ENCODE measurements at regions not wholly inside any gene's neighbourhood (a gene's known extent, or its start where the extent isn't known, plus 50 kb on each side); places are given as distances from the start of the nearest gene placed in this dataset.
"Not testable (repeated sequence)": the region's sequence is repeated elsewhere in the genome, so short reads cannot be mapped to it uniquely, and the experiment has no call there.

GRCh38 chr9:92242260-92243136, 51.0 kb downstream of the IARS1 start:
- intact Hi-C loops (cut with micrococcal nuclease): loop anchor here (10.0 kb wide), 1 partner anchor 98 kb away; no protein-coding TSS in a partner anchor
- POLR2A ChIA-PET: interaction anchor here (0.7 to 1.2 kb wide), 2 partner anchors 37 to 50 kb away, joined by 3 to 5 read pairs; no protein-coding TSS in a partner anchor
- H3K4me3 Mint-ChIP-seq: no peak overlapping the region
- CTCF ChIA-PET: interaction anchor here (0.6 to 1.4 kb wide), 6 partner anchors 29 to 390 kb away, joined by 3 to 5 read pairs (median 4); no protein-coding TSS in a partner anchor
- no peaks in the 10 kb centered on the region for H3K27me3 Mint-ChIP-seq
- no peak overlapping the region for H3K27ac Mint-ChIP-seq
- H3K36me3 Mint-ChIP-seq: peaks cover 81% of the 10 kb centered on the region
- peaks cover 10% of the 10 kb centered on the region for H3K4me1 Mint-ChIP-seq (ENCODE audit: low read depth)
- no peaks in the 10 kb centered on the region for H3K9me3 Mint-ChIP-seq
- DNase-seq: no peak

- no peaks in the 10 kb centered on the region for H3K9me3 Mint-ChIP-seq
- H3K27me3 Mint-ChIP-seq: no peaks in the 10 kb centered on the region
- no peak for DNase-seq
- ChIA-PET POLR2A (no interaction called here), CTCF (no interaction called here)
- no peaks in the 10 kb centered on the region for H3K4me1 Mint-ChIP-seq (ENCODE audit: low read depth)
- intact Hi-C loops (cut with micrococcal nuclease): no loop called here
- peaks cover 63% of the 10 kb centered on the region for H3K36me3 Mint-ChIP-seq
- no peak overlapping the region for H3K27ac Mint-ChIP-seq
- no peak overlapping the region for H3K4me3 Mint-ChIP-seq
These were observed 56.6 kb downstream of the IARS1 start for GRCh38 chr9:92236915-92237314.

- Mint-ChIP-seq H3K36me3 (peaks cover 58% of the 10 kb centered on the region), H3K27ac (no peak overlapping the region), H3K27me3 (no peaks in the 10 kb centered on the region), H3K9me3 (no peaks in the 10 kb centered on the region), H3K4me1 (ENCODE audit: low read depth) (no peaks in the 10 kb centered on the region), H3K4me3 (no peak overlapping the region)
- ChIA-PET POLR2A (no interaction called here), CTCF (no interaction called here)
- intact Hi-C loops (cut with micrococcal nuclease): no loop called here
- no peak for DNase-seq
These were observed 57.0 kb downstream of the IARS1 start for GRCh38 chr9:92236465-92236864.

GRCh38 chr9:92234514-92234913, 59.0 kb downstream of the IARS1 start:
- ChIA-PET POLR2A (no interaction called here), CTCF (interaction anchor here (2.0 kb wide), 1 partner anchor 94 kb away, joined by 7 read pairs; no protein-coding TSS in a partner anchor)
- Mint-ChIP-seq H3K27ac (no peak overlapping the region), H3K4me3 (no peak overlapping the region), H3K9me3 (no peaks in the 10 kb centered on the region), H3K36me3 (peaks cover 59% of the 10 kb centered on the region), H3K4me1 (ENCODE audit: low read depth) (no peaks in the 10 kb centered on the region), H3K27me3 (no peaks in the 10 kb centered on the region)
- intact Hi-C loops (cut with micrococcal nuclease): no loop called here
- DNase-seq: no peak

- Mint-ChIP-seq H3K27me3 (no peaks in the 10 kb centered on the region), H3K4me1 (ENCODE audit: low read depth) (no peaks in the 10 kb centered on the region), H3K9me3 (no peaks in the 10 kb centered on the region), H3K36me3 (peaks cover 57% of the 10 kb centered on the region), H3K27ac (no peak overlapping the region), H3K4me3 (no peak overlapping the region)
- POLR2A ChIA-PET: no interaction called here
- CTCF ChIA-PET: interaction anchor here (1.6 kb wide), 1 partner anchor 92 kb away, joined by 5 read pairs; no protein-coding TSS in a partner anchor
- DNase-seq: no peak
- intact Hi-C loops (cut with micrococcal nuclease): no loop called here
These were observed 61.3 kb downstream of the IARS1 start for GRCh38 chr9:92232190-92232589.

- H3K36me3 Mint-ChIP-seq: peaks cover 61% of the 10 kb centered on the region
These were observed 64.9 kb downstream of the IARS1 start for GRCh38 chr9:92228628-92229027.

GRCh38 chr9:92224177-92224576, 69.3 kb downstream of the IARS1 start:
- H3K9me3 Mint-ChIP-seq: peaks cover 5% of the 10 kb centered on the region
- CTCF ChIA-PET: interaction anchor here (1.0 kb wide), 1 partner anchor 84 kb away, joined by 5 read pairs; no protein-coding TSS in a partner anchor
- H3K4me1 Mint-ChIP-seq (ENCODE audit: low read depth): no peaks in the 10 kb centered on the region
- intact Hi-C loops (cut with micrococcal nuclease): no loop called here
- H3K27me3 Mint-ChIP-seq: no peaks in the 10 kb centered on the region
- POLR2A ChIA-PET: no interaction called here
- H3K27ac Mint-ChIP-seq: no peak overlapping the region
- no peak for DNase-seq
- no peak overlapping the region for H3K4me3 Mint-ChIP-seq
- peaks cover 65% of the 10 kb centered on the region for H3K36me3 Mint-ChIP-seq

More at GRCh38 chr9:92228628-92229027, 64.9 kb downstream of the IARS1 start:
- no peak for DNase-seq
- intact Hi-C loops (cut with micrococcal nuclease): no loop called here
- Mint-ChIP-seq H3K27me3 (no peaks in the 10 kb centered on the region), H3K27ac (no peak overlapping the region), H3K9me3 (no peaks in the 10 kb centered on the region), H3K4me1 (ENCODE audit: low read depth) (no peaks in the 10 kb centered on the region), H3K4me3 (no peak overlapping the region)
- POLR2A ChIA-PET: no interaction called here
- CTCF ChIA-PET: no interaction called here

- no peak for DNase-seq
- POLR2A ChIA-PET: no interaction called here
- Mint-ChIP-seq H3K9me3 (peaks cover 5% of the 10 kb centered on the region), H3K36me3 (peaks cover 67% of the 10 kb centered on the region), H3K27ac (no peak overlapping the region), H3K27me3 (no peaks in the 10 kb centered on the region), H3K4me3 (no peak overlapping the region), H3K4me1 (ENCODE audit: low read depth) (peaks cover 2% of the 10 kb centered on the region)
- CTCF ChIA-PET: no interaction called here
- intact Hi-C loops (cut with micrococcal nuclease): no loop called here
These were observed 69.7 kb downstream of the IARS1 start for GRCh38 chr9:92223758-92224157.

- Mint-ChIP-seq H3K4me3 (no peak overlapping the region), H3K9me3 (no peaks in the 10 kb centered on the region), H3K27me3 (no peaks in the 10 kb centered on the region), H3K4me1 (ENCODE audit: low read depth) (no peaks in the 10 kb centered on the region), H3K36me3 (peaks cover 60% of the 10 kb centered on the region), H3K27ac (no peak overlapping the region)
- DNase-seq: no peak
- ChIA-PET POLR2A (no interaction called here), CTCF (interaction anchor here (0.9 kb wide), 1 partner anchor 68 kb away, joined by 3 read pairs; no protein-coding TSS in a partner anchor)
- intact Hi-C loops (cut with micrococcal nuclease): loop anchor here (10.0 kb wide), 1 partner anchor 64 kb away; no protein-coding TSS in a partner anchor
These were observed 84.6 kb downstream of the IARS1 start for GRCh38 chr9:92208693-92209524.

GRCh38 chr9:92206488-92206887, 87.0 kb downstream of the IARS1 start:
- CTCF ChIA-PET: interaction anchor here (0.7 kb wide), 1 partner anchor 67 kb away, joined by 3 read pairs; no protein-coding TSS in a partner anchor
- no peak for DNase-seq
- POLR2A ChIA-PET: no interaction called here
- intact Hi-C loops (cut with micrococcal nuclease): loop anchor here (10.0 kb wide), 1 partner anchor 62 kb away; no protein-coding TSS in a partner anchor
- Mint-ChIP-seq H3K4me3 (no peak overlapping the region), H3K27ac (no peak overlapping the region), H3K4me1 (ENCODE audit: low read depth) (no peaks in the 10 kb centered on the region), H3K27me3 (no peaks in the 10 kb centered on the region), H3K9me3 (no peaks in the 10 kb centered on the region), H3K36me3 (peaks cover 39% of the 10 kb centered on the region)

GRCh38 chr9:92203887-92204286, 88.7 kb upstream of the SPTLC1 start:
- H3K4me1 Mint-ChIP-seq (ENCODE audit: low read depth); DNase-seq; H3K27ac Mint-ChIP-seq; POLR2A ChIA-PET; H3K4me3 Mint-ChIP-seq; H3K9me3 Mint-ChIP-seq; H3K27me3 Mint-ChIP-seq: not testable (repeated sequence)
- H3K36me3 Mint-ChIP-seq: peaks cover 14% of the 10 kb centered on the region
- CTCF ChIA-PET: interaction anchor here (1.1 to 1.4 kb wide), 2 partner anchors 63 to 64 kb away, joined by 3 read pairs; no protein-coding TSS in a partner anchor
- intact Hi-C loops (cut with micrococcal nuclease): loop anchor here (10.0 kb wide), 1 partner anchor 59 kb away; no protein-coding TSS in a partner anchor

GRCh38 chr9:92198237-92198636, 83.0 kb upstream of the SPTLC1 start:
- H3K36me3 Mint-ChIP-seq; intact Hi-C loops (cut with micrococcal nuclease); POLR2A ChIA-PET; H3K4me3 Mint-ChIP-seq; H3K27me3 Mint-ChIP-seq; H3K27ac Mint-ChIP-seq; DNase-seq; CTCF ChIA-PET; H3K4me1 Mint-ChIP-seq (ENCODE audit: low read depth): not testable (repeated sequence)
- H3K9me3 Mint-ChIP-seq: peaks cover 11% of the 10 kb centered on the region
